PC-3 (cell line): ENCODE measurements at regions not wholly inside any gene's neighbourhood (a gene's known extent, or its start where the extent isn't known, plus 50 kb on each side); places are given as distances from the start of the nearest gene placed in this dataset.

Experiments
- ATAC-seq: fragments of 200-7000 bp; cut with Tn5 transposase; 2 replicates; pipeline ENCODE4 v1.9.1; 2020; ENCODE audit warnings: mild to moderate bottlenecking, moderate library complexity
- BruUV-seq: library from RNA; stranded (reverse); fragments of 400-500 nt; replicated peaks from 2 replicates; lab custom pipeline; 2021; lab: Mats Ljungman, UMichigan
- CTCF ChIA-PET: fragments of 300-600 bp; sonication (Branson Sonifier 250); formaldehyde crosslinking; loops from one replicate; lab custom pipeline; 2022; ENCODE audit warnings: antibody characterized with exemption; lab: Charles Lee
- POLR2A ChIA-PET: fragments of 300-600 bp; sonication (Branson Sonifier 250); formaldehyde crosslinking; loops from one replicate; lab custom pipeline; 2022; ENCODE audit warnings: antibody characterized with exemption; ENCODE audit not compliant: unreplicated experiment; lab: Charles Lee
- DNase-seq: peaks from one replicate; pipeline ENCODE4 v3.0.0-alpha.2; 2015
- H2AFZ ChIP-seq: fragments of 300-600 bp; sonication (generic); 2 replicates; pipeline ENCODE4 v1.6.0; 2016; ENCODE audit warnings: antibody characterized with exemption, low read length
- H3F3A ChIP-seq: fragments of 300-600 bp; sonication (generic); one replicate; pipeline ENCODE4 v1.6.0; 2017; ENCODE audit warnings: antibody characterized with exemption, low read length, control low read depth, mild to moderate bottlenecking; ENCODE audit not compliant: unreplicated experiment
- H3K27ac ChIP-seq: fragments of 300-600 bp; sonication (generic); 2 replicates; pipeline ENCODE4 v1.5.1; 2016; ENCODE audit warnings: mild to moderate bottlenecking, low read length
- H3K27me3 ChIP-seq: fragments of 300-600 bp; sonication (generic); 2 replicates; pipeline ENCODE4 v1.6.1; 2016; ENCODE audit warnings: low read length, mixed read lengths
- H3K36me3 ChIP-seq: fragments of 300-600 bp; sonication (generic); 2 replicates; pipeline ENCODE4 v1.6.1; 2016; ENCODE audit warnings: low read depth, mixed run types, low read length, mixed read lengths
- H3K4me1 ChIP-seq: fragments of 300-600 bp; sonication (generic); 2 replicates; pipeline ENCODE4 v1.5.1; 2016; ENCODE audit warnings: low read length; ENCODE audit not compliant: insufficient read depth
- H3K4me2 ChIP-seq: fragments of 300-600 bp; sonication (generic); 2 replicates; pipeline ENCODE4 v1.6.0; 2016; ENCODE audit warnings: low read length
- H3K4me3 ChIP-seq: fragments of 300-600 bp; sonication (generic); 2 replicates; pipeline ENCODE4 v1.5.1; 2016; ENCODE audit warnings: mild to moderate bottlenecking, low read length, mixed read lengths
- H3K79me2 ChIP-seq: fragments of 300-600 bp; sonication (generic); 2 replicates; pipeline ENCODE4 v1.6.1; 2017; ENCODE audit warnings: low read length, mixed read lengths
- H3K9ac ChIP-seq: fragments of 300-600 bp; sonication (generic); 2 replicates; pipeline ENCODE4 v1.6.0; 2016; ENCODE audit warnings: mild to moderate bottlenecking, low read length
- H3K9me2 ChIP-seq: fragments of 300-600 bp; sonication (generic); replicated peaks from 2 replicates; pipeline ENCODE4 v1.6.1; 2016; ENCODE audit warnings: mixed run types, low read length, mixed read lengths
- H3K9me3 ChIP-seq: fragments of 300-600 bp; sonication (generic); 2 replicates; pipeline ENCODE4 v1.6.1; 2016; ENCODE audit warnings: low read length, mixed read lengths
- H4K20me1 ChIP-seq: fragments of 300-600 bp; sonication (generic); 2 replicates; pipeline ENCODE4 v1.6.1; 2016; ENCODE audit warnings: low read length, mixed read lengths
- CTCF ChIP-seq: fragments of 300-600 bp; sonication (generic); conservative IDR thresholded peaks from 2 replicates; pipeline ENCODE4 v1.5.1; 2017; ENCODE audit warnings: antibody characterized with exemption, low read depth, mild to moderate bottlenecking, low read length
- EZH2 ChIP-seq: fragments of 300-600 bp; sonication (generic); IDR thresholded peaks from one replicate; pipeline ENCODE4 v1.6.1; 2017; ENCODE audit warnings: antibody characterized with exemption, mild to moderate bottlenecking, low read length; ENCODE audit not compliant: unreplicated experiment
- EZH2phosphoT487 ChIP-seq: fragments of 300-600 bp; sonication (generic); IDR thresholded peaks from 2 replicates; pipeline ENCODE4 v1.6.1; 2018; ENCODE audit warnings: mild to moderate bottlenecking, antibody characterized with exemption, low read length, borderline replicate concordance
- intact Hi-C: fragments of 100-400 bp; cut with micrococcal nuclease; formaldehyde crosslinking; loops from 2 replicates; pipeline ENCODE4 v1.9.0; 2023

GRCh38 chr17:33499040-33499439, 205.9 kb upstream of the ASIC2 start:
- Histone ChIP-seq H3K27ac (no peak overlapping the region), H3K79me2 (no peaks in the 10 kb centered on the region), H3K9me2 (no peaks in the 10 kb centered on the region), H3K27me3 (no peaks in the 10 kb centered on the region), H4K20me1 (no peaks in the 10 kb centered on the region), H3K9ac (no peak overlapping the region), H3F3A (no peaks in the 10 kb centered on the region), H3K9me3 (no peaks in the 10 kb centered on the region), H3K4me2 (no peak overlapping the region), H3K4me1 (no peaks in the 10 kb centered on the region), H2AFZ (no peak overlapping the region), H3K36me3 (no peaks in the 10 kb centered on the region), H3K4me3 (no peak overlapping the region)
- no peak for TF ChIP-seq CTCF
- no peak for TF ChIP-seq EZH2phosphoT487
- TF ChIP-seq EZH2: no peak
- CTCF ChIA-PET: no interaction called here
- intact Hi-C loops: no loop called here
- no TSS peak for BruUV-seq
- DNase-seq: no peak
- POLR2A ChIA-PET: no interaction called here
- ATAC-seq: no peak

- Histone ChIP-seq H3K9me3 (no peaks in the 10 kb centered on the region), H4K20me1 (no peaks in the 10 kb centered on the region), H3K27ac (no peak overlapping the region), H3K36me3 (no peaks in the 10 kb centered on the region), H3F3A (no peaks in the 10 kb centered on the region), H3K79me2 (no peaks in the 10 kb centered on the region), H3K9me2 (no peaks in the 10 kb centered on the region), H3K4me3 (no peak overlapping the region), H2AFZ (no peak overlapping the region), H3K9ac (no peak overlapping the region), H3K4me1 (no peaks in the 10 kb centered on the region), H3K4me2 (no peak overlapping the region), H3K27me3 (no peaks in the 10 kb centered on the region)
- DNase-seq (no peak), ATAC-seq (no peak)
- no TSS peak for BruUV-seq
- ChIA-PET POLR2A (no interaction called here), CTCF (no interaction called here)
- intact Hi-C loops: no loop called here
- TF ChIP-seq CTCF (no peak), EZH2 (no peak), EZH2phosphoT487 (no peak)
Measured at GRCh38 chr17:33500151-33500550, 207.1 kb upstream of the ASIC2 start.

GRCh38 chr17:33501185-33501584, 208.1 kb upstream of the ASIC2 start:
- Histone ChIP-seq H3K4me3 (no peak overlapping the region), H3K27me3 (no peaks in the 10 kb centered on the region), H3K4me2 (no peak overlapping the region), H3K4me1 (no peaks in the 10 kb centered on the region), H3K9ac (no peak overlapping the region), H2AFZ (no peak overlapping the region), H3F3A (no peaks in the 10 kb centered on the region), H3K9me3 (no peaks in the 10 kb centered on the region), H3K9me2 (no peaks in the 10 kb centered on the region), H3K27ac (no peak overlapping the region), H3K36me3 (no peaks in the 10 kb centered on the region), H3K79me2 (no peaks in the 10 kb centered on the region), H4K20me1 (no peaks in the 10 kb centered on the region)
- DNase-seq: no peak
- ATAC-seq: no peak
- BruUV-seq: no TSS peak
- intact Hi-C loops: no loop called here
- ChIA-PET POLR2A (no interaction called here), CTCF (no interaction called here)
- TF ChIP-seq CTCF: no peak
- no peak for TF ChIP-seq EZH2phosphoT487
- no peak for TF ChIP-seq EZH2
